ENCODE measurements at regions not wholly inside any gene's neighbourhood (a gene's known extent, or its start where the extent isn't known, plus 50 kb on each side); places are given as distances from the start of the nearest gene placed in this dataset.

DNA sequence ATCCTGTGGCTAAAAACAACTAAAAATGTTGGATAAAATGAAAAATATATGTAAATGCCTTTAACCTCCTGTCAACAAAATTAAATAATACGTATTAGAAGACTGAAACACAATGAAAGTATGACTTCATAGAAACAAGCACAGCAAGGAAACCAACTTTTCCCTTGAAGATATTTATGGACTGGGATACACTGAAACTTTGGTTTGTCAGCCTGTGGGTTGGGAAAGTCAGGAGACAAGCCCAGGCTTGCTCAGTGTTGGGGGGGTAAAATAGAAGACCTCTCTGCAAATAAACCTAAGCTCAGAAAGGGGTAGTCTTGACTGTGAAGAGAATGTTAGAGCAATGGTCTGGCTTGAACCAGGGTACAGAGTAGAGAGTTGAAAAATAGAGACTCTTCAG is 454.5 kb downstream of the FBXO15 start:
- Histone ChIP-seq H3K36me3 (replicated peaks) (no peaks in the 10 kb centered on the region), H3K4me3 (no peak overlapping the region), H3K27me3 (ENCODE audit: low read depth) (no peaks in the 10 kb centered on the region), H3K4me1 (no peaks in the 10 kb centered on the region), H3K9me3 (no peaks in the 10 kb centered on the region)
- DNase-seq (ENCODE audit: low spot score in 2 of 2) = no peak
- in situ Hi-C loops (cut with MboI; ENCODE audit: low sequenced_read_pairs) = no loop called here

DNA sequence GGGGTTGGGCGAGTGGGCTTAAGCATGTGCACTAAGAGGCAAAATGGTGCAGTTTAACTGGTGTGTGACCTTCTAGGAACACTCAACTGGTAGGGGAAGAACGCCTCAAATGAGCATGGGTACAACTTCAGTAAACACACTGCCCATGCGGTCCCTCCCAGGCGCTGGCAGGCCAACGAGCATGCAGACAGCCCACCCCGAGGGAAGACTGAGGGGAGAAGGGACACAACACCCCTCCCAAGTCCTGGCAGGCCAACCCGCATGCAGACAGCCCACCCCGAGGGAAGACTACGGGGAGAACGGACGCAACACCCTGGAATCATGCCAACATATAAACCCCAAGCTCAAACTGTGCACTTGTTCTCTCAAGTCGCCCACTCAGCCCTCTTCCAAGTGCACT is 456.0 kb downstream of the FBXO15 start:
- in situ Hi-C loops (cut with MboI; ENCODE audit: low sequenced_read_pairs) = no loop called here
- H3K27me3 ChIP-seq (ENCODE audit: low read depth) = no peaks in the 10 kb centered on the region
- H3K36me3 ChIP-seq (replicated peaks) = no peaks in the 10 kb centered on the region
- no peak for DNase-seq (ENCODE audit: low spot score in 2 of 2)
- H3K4me3 ChIP-seq = no peak overlapping the region
- no peaks in the 10 kb centered on the region for H3K4me1 ChIP-seq
- H3K9me3 ChIP-seq = no peaks in the 10 kb centered on the region

DNA sequence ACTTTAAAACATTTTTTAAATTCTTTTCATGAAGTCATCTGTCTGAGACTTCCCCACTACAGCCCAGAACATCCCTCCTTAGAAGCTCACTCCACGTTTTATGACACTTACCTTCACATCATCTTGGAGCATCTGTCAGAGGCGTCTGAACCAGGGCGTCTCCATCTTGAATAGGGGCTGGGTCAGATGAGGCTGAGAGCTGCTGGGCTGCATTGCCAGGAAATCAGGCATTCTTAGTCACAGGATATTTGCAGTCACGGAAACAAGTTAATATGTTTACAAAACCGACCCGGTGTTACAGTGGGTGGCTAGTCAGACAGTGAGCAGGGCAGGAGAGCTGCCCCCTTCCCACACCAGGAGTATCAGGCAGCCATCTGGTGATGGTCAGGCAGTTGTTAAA is 456.5 kb downstream of the FBXO15 start:
- H3K9me3 ChIP-seq = no peaks in the 10 kb centered on the region
- DNase-seq (ENCODE audit: low spot score in 2 of 2) = no peak
- H3K36me3 ChIP-seq (replicated peaks) = no peaks in the 10 kb centered on the region
- in situ Hi-C loops (cut with MboI; ENCODE audit: low sequenced_read_pairs) = no loop called here
- no peaks in the 10 kb centered on the region for H3K4me1 ChIP-seq
- H3K27me3 ChIP-seq (ENCODE audit: low read depth) = no peaks in the 10 kb centered on the region
- H3K4me3 ChIP-seq = no peak overlapping the region

DNA sequence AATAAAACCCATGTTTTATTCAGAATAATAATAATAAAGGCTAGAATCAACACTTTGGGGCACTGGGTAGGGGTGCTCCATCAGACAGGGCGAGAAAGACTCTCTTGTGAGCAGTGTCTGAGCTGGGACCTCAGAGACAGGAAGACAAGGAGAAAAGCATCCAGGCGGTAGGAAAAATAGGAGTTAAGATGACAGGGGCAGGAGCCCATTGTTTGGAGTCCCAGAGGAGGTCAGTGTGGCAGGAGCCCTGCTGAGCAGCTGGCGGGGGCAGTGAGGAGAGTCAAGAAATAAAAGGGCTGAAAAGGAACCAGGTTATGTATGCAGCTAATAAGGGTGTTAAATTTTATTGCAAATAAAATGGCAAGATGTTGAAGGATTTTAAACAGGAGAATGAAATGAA is 457.4 kb downstream of the FBXO15 start:
- H3K9me3 ChIP-seq = no peaks in the 10 kb centered on the region
- no peak for DNase-seq (ENCODE audit: low spot score in 2 of 2)
- in situ Hi-C loops (cut with MboI; ENCODE audit: low sequenced_read_pairs) = no loop called here
- no peaks in the 10 kb centered on the region for H3K4me1 ChIP-seq
- no peaks in the 10 kb centered on the region for H3K36me3 ChIP-seq (replicated peaks)
- no peak overlapping the region for H3K4me3 ChIP-seq
- H3K27me3 ChIP-seq (ENCODE audit: low read depth) = no peaks in the 10 kb centered on the region

DNA sequence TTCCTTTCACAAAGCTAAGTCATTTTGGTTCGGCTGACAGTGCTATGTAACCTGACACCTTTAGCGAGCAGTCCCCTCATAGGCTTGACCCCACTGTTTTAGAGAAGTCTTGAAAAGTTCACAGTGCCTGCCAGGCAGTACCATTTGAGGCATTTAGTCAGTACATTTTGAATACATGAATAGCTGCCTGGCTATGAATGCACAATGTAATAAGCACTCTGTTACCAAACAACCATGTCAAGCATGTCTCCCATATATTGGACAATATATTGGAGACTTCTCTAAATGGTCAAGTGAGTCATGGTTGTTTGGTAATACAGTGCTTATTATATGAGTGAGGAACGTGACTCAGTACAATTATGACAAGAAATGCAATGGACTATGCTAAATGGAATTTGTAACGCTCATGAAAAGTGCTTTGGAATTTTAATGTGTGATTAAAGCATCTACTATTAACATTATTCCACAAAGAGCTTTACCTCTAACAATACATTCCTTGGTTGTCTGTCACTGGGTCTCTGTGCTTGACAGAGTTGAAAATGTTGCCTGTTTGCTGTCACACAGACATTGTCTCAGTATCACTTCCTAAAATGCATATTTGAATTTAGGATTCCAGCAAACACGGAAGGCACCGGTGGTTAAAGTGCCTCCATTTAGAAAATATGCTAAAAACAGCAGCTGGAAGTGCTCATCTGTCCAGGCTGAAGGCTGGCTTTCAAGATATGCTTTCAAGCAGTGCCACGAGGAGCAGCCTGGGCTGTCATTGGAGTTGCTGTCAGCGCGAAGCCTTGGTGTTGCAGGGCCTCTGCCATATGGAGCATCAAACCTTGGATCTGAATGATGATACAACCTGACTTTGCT is 458.6 kb downstream of the FBXO15 start:
- H3K27me3 ChIP-seq (ENCODE audit: low read depth) = no peaks in the 10 kb centered on the region
- no peaks in the 10 kb centered on the region for H3K36me3 ChIP-seq (replicated peaks)
- in situ Hi-C loops (cut with MboI; ENCODE audit: low sequenced_read_pairs) = no loop called here
- H3K4me1 ChIP-seq = no peaks in the 10 kb centered on the region
- no peak for DNase-seq (ENCODE audit: low spot score in 2 of 2)
- H3K9me3 ChIP-seq = no peaks in the 10 kb centered on the region
- no peak overlapping the region for H3K4me3 ChIP-seq

DNA sequence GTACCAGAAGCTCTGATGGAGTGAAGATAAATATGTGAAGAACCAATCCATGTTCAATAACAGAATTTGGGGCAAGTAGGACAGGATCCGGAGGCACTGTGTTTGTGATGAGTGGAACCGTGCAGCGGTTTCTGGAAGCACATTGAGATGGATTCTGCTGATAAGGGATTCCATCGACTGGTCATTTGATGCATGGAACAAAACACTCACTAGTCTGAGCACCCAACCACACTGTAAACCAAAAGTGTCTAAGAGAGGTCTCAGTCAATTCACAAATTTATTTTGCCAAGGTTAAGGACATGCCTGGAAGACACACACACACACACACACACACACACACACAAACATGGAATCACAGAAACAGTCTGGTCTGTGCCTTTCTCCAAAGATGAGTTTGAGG is 459.5 kb downstream of the FBXO15 start:
- no peak for DNase-seq (ENCODE audit: low spot score in 2 of 2)
- Histone ChIP-seq H3K27me3 (ENCODE audit: low read depth) (no peaks in the 10 kb centered on the region), H3K4me1 (no peaks in the 10 kb centered on the region), H3K9me3 (no peaks in the 10 kb centered on the region), H3K36me3 (replicated peaks) (no peaks in the 10 kb centered on the region), H3K4me3 (no peak overlapping the region)
- in situ Hi-C loops (cut with MboI; ENCODE audit: low sequenced_read_pairs) = no loop called here

DNA sequence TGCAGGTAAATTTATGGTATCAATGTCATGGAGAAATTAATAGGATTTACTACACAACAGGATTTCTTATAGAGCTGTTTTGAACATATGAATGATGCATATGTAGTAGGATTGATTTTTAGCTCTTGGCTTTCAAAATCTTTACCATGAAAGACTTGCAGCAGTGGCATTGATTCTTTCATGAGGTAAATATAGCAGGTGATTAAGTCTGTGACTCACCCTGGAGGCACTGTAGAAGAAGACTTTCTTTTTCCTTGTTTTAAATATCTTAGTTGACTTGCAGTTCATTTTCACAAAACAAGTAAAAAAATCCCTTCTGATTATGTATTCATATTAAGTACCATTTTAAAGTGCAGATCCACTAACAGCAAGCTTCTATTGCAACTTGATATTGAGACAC is 463.0 kb downstream of the FBXO15 start:
- H3K4me3 ChIP-seq = no peak overlapping the region
- no peaks in the 10 kb centered on the region for H3K9me3 ChIP-seq
- in situ Hi-C loops (cut with MboI; ENCODE audit: low sequenced_read_pairs) = no loop called here
- H3K4me1 ChIP-seq = no peaks in the 10 kb centered on the region
- no peaks in the 10 kb centered on the region for H3K36me3 ChIP-seq (replicated peaks)
- no peaks in the 10 kb centered on the region for H3K27me3 ChIP-seq (ENCODE audit: low read depth)
- no peak for DNase-seq (ENCODE audit: low spot score in 2 of 2)

DNA sequence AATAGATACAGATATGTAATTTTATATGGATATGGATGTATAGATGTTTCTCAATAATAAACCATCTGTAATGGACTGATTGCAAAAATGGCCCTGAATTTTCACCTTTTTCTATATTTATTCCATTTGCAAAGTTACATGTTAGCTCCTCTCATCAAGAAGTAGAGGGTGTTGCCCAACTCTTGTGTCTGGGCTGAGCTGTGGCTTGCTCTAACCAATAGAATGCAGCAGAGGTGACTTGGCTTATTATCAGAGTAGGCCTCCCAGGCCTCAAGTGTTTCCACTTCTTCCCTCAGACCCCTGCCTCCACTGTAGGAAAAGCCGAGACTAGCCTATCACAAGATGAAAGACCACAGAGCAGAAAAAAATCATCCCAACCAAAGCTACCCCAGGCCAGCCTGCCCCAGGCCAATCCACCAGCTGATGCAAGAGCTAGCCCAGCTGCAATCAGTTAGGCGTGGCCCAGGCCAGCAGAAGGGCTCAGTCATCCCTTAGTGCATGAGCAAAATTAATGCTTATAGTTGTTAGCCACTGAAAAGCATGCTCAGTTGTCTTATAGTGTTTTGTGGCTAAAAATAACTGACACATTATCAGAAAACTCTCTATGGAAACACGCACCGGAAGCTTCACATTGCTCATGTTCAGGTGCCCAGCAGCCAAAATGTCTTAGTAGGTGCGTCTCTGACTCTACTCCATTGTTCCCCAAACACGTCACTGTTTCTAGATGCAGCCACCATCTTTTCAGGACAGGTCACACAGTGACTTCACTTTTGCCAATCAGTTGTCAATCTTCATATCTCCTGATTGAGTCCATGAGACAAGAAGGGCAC is 464.0 kb downstream of the FBXO15 start:
- H3K4me1 ChIP-seq = no peaks in the 10 kb centered on the region
- DNase-seq (ENCODE audit: low spot score in 2 of 2) = no peak
- in situ Hi-C loops (cut with MboI; ENCODE audit: low sequenced_read_pairs) = no loop called here
- H3K9me3 ChIP-seq = no peaks in the 10 kb centered on the region
- no peak overlapping the region for H3K4me3 ChIP-seq
- H3K27me3 ChIP-seq (ENCODE audit: low read depth) = no peaks in the 10 kb centered on the region
- no peaks in the 10 kb centered on the region for H3K36me3 ChIP-seq (replicated peaks)

DNA sequence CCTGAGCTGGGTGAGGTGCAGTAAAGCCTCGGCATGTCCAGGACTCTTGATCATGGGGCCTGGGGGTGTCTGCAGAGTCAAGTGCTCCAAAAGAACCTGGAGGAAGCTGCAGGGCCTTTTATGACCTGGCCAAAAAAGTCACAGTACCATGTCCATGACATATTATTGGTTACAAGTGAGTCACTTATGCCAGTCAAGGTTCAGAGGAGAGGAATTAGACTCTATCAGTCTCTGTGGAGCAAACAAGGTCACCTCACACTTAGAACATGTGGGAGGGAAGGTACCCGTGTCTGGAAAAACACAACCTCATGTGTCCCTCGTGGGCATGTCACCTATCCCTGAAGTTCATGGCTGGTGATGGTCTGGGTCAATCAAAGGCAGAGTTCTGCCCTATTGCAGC is 465.7 kb downstream of the FBXO15 start:
- Histone ChIP-seq H3K36me3 (replicated peaks) (no peaks in the 10 kb centered on the region), H3K4me1 (no peaks in the 10 kb centered on the region), H3K9me3 (no peaks in the 10 kb centered on the region), H3K27me3 (ENCODE audit: low read depth) (no peaks in the 10 kb centered on the region), H3K4me3 (no peak overlapping the region)
- in situ Hi-C loops (cut with MboI; ENCODE audit: low sequenced_read_pairs) = no loop called here
- DNase-seq (ENCODE audit: low spot score in 2 of 2) = no peak

DNA sequence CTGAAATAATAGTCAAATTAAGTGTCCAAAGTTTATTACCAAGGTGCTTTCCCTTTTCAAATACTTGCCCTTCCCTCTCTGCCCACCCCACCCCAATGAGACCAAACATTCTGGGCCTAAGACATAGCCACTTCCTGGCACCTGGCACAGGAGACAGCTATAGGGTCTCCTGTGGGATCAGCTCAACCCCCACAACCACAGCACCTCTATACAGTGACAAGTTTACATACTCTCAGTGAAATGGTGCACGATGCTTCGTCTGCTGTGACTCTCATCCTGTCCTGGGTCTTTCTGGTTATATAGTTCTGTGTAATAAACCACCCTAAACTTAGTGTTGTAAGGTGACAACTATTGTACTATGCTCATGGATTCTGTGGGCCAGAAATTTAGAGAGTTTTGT is 466.2 kb downstream of the FBXO15 start:
- no peak overlapping the region for H3K4me3 ChIP-seq
- no peaks in the 10 kb centered on the region for H3K27me3 ChIP-seq (ENCODE audit: low read depth)
- no peaks in the 10 kb centered on the region for H3K9me3 ChIP-seq
- DNase-seq (ENCODE audit: low spot score in 2 of 2) = no peak
- H3K4me1 ChIP-seq = no peaks in the 10 kb centered on the region
- no peaks in the 10 kb centered on the region for H3K36me3 ChIP-seq (replicated peaks)
- in situ Hi-C loops (cut with MboI; ENCODE audit: low sequenced_read_pairs) = no loop called here

DNA sequence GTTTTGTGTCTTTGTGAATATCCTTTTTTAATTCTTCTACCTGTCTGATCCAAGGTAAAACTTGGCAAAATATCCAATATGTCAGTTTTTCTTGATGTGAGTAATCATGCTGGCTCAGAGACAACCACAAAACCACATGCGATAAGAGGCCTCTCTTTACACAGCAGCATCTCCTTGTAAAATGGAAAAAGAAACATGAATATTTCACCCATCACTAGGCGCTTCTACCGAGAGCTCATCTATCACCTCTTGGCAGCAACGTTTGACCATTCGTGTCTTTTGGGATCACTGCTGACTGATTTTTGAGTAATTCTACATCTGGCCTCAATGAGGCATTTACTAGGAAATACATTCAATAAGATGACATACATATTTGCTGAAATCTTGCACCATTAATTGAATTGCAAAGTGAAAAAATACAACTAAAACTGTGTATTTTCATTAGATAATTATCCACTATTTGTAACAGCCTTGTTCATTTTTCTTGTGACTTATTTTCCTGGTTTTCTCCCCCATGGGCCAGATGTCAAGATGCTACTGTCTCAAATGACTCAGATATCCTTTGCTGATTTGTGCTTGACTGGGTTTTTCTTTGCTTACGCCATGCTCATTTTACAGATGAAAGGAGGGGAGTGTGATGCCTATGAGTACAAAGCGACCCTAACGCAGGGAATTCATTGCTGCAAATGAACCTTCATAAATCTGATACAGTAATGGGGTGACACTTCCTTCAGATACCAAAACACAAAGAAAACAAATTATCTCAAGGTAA is 467.5 kb downstream of the FBXO15 start:
- in situ Hi-C loops (cut with MboI; ENCODE audit: low sequenced_read_pairs) = no loop called here
- Histone ChIP-seq H3K9me3 (no peaks in the 10 kb centered on the region), H3K27me3 (ENCODE audit: low read depth) (no peaks in the 10 kb centered on the region), H3K36me3 (replicated peaks) (no peaks in the 10 kb centered on the region), H3K4me3 (no peak overlapping the region), H3K4me1 (no peaks in the 10 kb centered on the region)
- no peak for DNase-seq (ENCODE audit: low spot score in 2 of 2)

DNA sequence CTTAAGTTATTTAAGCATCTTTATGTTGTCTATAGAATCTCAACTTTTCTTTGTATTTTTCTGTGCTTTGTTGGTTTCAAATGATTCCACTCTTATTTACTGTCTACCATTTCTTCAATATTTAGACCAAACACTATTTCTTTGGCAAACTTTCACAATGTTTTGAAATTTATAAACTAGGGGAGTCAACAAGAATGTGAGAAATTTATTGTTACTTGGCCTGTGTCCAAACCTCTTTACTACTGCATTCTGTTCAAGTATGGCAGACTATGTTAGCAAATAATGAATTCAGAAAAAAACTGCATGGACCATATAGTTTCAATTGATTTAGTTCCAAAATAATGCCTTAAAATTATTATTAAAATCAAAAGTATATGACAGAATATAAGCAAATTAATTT is 470.2 kb downstream of the FBXO15 start:
- Histone ChIP-seq H3K9me3 (no peaks in the 10 kb centered on the region), H3K27me3 (ENCODE audit: low read depth) (no peaks in the 10 kb centered on the region), H3K4me1 (no peaks in the 10 kb centered on the region), H3K36me3 (replicated peaks) (no peaks in the 10 kb centered on the region), H3K4me3 (no peak overlapping the region)
- no peak for DNase-seq (ENCODE audit: low spot score in 2 of 2)
- in situ Hi-C loops (cut with MboI; ENCODE audit: low sequenced_read_pairs) = no loop called here

DNA sequence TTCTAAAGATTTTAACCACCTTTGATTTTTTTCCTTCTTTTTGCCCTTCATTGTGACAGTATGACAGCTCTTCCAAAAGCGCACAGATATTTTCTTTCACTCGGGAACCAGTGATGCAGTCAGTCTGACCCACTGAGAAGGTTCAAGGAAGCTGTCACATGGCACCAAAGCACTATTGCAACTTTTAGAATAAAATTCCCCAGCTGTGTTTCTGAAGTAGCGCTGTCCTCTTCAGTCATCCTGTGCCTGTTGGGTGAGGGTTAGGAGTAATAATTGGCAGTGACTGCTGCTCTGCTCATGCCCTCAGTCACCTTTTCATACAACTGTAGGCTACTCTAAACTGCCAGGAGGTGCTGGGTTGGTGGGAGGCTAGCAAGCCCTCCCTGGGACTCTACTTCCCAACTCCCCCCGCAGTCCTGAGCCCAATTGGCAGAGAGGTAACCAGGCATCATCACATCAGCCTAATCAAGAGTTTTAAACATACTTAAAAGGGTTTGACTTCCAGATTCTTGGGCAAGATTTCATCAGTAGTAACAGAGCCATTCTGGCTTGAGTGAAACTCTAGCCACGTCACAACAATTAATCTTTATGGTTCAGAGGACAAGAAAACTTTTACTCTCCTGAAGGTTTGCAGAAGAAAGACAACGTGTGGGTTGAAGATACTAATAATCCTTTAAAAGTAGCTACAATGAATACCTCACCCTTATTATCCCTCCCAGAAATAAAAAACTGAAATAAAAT is 473.3 kb downstream of the FBXO15 start:
- H3K27me3 ChIP-seq (ENCODE audit: low read depth) = no peaks in the 10 kb centered on the region
- DNase-seq (ENCODE audit: low spot score in 2 of 2) = no peak
- H3K9me3 ChIP-seq = no peaks in the 10 kb centered on the region
- no peaks in the 10 kb centered on the region for H3K36me3 ChIP-seq (replicated peaks)
- in situ Hi-C loops (cut with MboI; ENCODE audit: low sequenced_read_pairs) = no loop called here
- no peaks in the 10 kb centered on the region for H3K4me1 ChIP-seq
- no peak overlapping the region for H3K4me3 ChIP-seq

Data from HAP-1 (cell line).